Omental fat pad (tissue), 3 donors: ENCODE measurements at regions not wholly inside any gene's neighbourhood (a gene's known extent, or its start where the extent isn't known, plus 50 kb on each side); places are given as distances from the start of the nearest gene placed in this dataset.

Source experiments
- ATAC-seq: fragments of 150-250 bp; one replicate; pipeline ENCODE4 v1.9.1; 2016; ENCODE audit warnings: mild to moderate bottlenecking, moderate library complexity; ENCODE audit not compliant: low FRiP score
- DNase-seq: peaks from one replicate; pipeline ENCODE4 v3.0.0-alpha.2; 2019; ENCODE audit warnings: low spot score
- CTCF ChIP-seq, 3 donors: fragments of 450-650 bp; IDR thresholded peaks; one replicate each; pipeline ENCODE4 v1.5.1; 2016 to 2017; ENCODE audit warnings: antibody characterized with exemption in 3 of 3, mild to moderate bottlenecking in 3 of 3, moderate library complexity in 2 of 3

- DNase-seq (no peak), ATAC-seq (peak; percentile 32)
- TF ChIP-seq CTCF (IDR thresholded peaks at IDR 0.05): no peak
Observed at GRCh38 chr5:110354311-110354710, 372.2 kb downstream of the TMEM232 start.

- TF ChIP-seq CTCF (IDR thresholded peaks at IDR 0.05): no peak
- no peak for DNase-seq
- ATAC-seq: no peak
Observed at GRCh38 chr5:110354915-110355644, 371.4 kb downstream of the TMEM232 start.

- DNase-seq: no peak
- ATAC-seq: no peak
- no peak for TF ChIP-seq CTCF (IDR thresholded peaks at IDR 0.05)
Observed at GRCh38 chr5:110356677-110357076, 369.8 kb downstream of the TMEM232 start.

- TF ChIP-seq CTCF (IDR thresholded peaks at IDR 0.05): no peak
Observed at GRCh38 chr5:110359221-110359620, 367.2 kb downstream of the TMEM232 start.

DNA sequence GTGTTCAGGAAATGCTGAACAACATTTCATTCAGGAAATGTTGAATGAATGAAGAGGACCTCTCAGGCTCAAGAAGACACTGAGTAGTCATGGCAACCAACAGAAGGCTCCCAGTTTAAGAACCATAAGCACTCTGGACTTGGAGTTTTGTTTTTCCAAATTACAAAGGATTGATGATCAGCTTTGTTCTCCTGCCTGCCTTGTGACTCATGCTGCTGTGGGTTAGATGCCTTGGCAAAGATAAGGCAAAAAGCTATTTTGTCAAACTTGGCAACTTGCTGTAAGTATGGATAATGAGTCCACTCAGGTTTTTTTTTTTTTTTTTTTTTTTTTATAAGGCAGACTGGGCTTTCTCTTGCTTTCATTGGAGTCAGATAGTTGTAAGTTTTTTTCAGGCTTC, 365.0 kb downstream of the TMEM232 start:
- no peak for ATAC-seq
- no peak for DNase-seq
- TF ChIP-seq CTCF (IDR thresholded peaks at IDR 0.05): no peak

More at GRCh38 chr5:110359221-110359620, 367.2 kb downstream of the TMEM232 start:
- no peak for DNase-seq
- no peak for ATAC-seq

DNA sequence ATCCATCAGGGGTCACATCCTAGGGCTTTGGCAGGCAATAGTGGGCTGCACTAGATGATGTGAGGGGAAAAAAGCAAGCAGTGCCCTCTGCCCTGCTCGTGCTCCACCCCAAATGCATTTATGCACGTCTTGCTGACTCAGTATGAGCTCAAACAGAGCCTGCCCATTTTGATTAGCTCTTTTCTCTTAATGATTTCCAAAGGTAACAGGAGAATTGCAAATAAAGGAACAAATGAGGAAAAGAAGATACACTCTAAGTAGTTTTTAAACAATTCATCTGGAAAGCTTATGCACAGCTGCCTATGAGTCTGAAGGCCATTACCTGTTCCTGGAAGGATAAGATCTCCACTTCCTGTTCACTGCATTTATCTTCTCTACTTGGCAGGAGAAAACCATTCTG, 364.2 kb downstream of the TMEM232 start:
- TF ChIP-seq CTCF (IDR thresholded peaks at IDR 0.05): no peak
- no peak for DNase-seq
- ATAC-seq: no peak

GRCh38 chr5:110366716-110367115, 359.8 kb downstream of the TMEM232 start:
- no peak for DNase-seq
- ATAC-seq: no peak
- TF ChIP-seq CTCF (IDR thresholded peaks at IDR 0.05): no peak
